ENCODE measurements at regions not wholly inside any gene's neighbourhood (a gene's known extent, or its start where the extent isn't known, plus 50 kb on each side); places are given as distances from the start of the nearest gene placed in this dataset.

DNA sequence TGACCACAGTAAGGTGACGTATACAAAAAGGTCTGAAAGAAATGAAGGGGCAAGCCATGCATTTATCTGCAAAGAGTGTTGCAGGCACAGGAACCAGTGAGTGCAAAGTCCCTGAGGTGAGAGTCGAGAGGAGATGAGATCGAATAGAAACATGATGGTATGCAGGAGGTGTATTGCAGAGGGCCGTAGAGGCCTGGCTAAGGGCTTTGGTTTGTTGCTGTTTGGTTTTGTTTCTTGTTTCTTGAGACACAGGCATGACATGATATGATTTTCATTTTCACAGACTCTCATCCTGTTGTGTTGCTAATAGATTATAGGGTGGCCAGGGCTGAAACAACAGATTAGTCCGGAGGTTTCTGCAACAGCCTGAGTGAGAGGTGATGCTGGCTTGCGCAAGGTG, 80.4 kb downstream of the HSPH1 start:
- no peak for TF ChIP-seq POLR2A (IDR thresholded peaks at IDR 0.05)
- TF ChIP-seq, protein P1, sequence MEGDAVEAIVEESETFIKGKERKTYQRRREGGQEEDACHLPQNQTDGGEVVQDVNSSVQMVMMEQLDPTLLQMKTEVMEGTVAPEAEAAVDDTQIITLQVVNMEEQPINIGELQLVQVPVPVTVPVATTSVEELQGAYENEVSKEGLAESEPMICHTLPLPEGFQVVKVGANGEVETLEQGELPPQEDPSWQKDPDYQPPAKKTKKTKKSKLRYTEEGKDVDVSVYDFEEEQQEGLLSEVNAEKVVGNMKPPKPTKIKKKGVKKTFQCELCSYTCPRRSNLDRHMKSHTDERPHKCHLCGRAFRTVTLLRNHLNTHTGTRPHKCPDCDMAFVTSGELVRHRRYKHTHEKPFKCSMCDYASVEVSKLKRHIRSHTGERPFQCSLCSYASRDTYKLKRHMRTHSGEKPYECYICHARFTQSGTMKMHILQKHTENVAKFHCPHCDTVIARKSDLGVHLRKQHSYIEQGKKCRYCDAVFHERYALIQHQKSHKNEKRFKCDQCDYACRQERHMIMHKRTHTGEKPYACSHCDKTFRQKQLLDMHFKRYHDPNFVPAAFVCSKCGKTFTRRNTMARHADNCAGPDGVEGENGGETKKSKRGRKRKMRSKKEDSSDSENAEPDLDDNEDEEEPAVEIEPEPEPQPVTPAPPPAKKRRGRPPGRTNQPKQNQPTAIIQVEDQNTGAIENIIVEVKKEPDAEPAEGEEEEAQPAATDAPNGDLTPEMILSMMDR (IDR thresholded peaks at IDR 0.05), result no peak

Measured in ovary (tissue), 3 donors.